G401 (cell line): ENCODE measurements at regions not wholly inside any gene's neighbourhood (a gene's known extent, or its start where the extent isn't known, plus 50 kb on each side); places are given as distances from the start of the nearest gene placed in this dataset.

Source experiments
- DNase-seq: peaks from one replicate; pipeline ENCODE4 v3.0.0-alpha.2; 2015; ENCODE audit warnings: low spot score
- in situ Hi-C: cut with HindIII; loops from 2 replicates; pipeline ENCODE4 v1.10.0; 2016; ENCODE audit warnings: low sequenced_read_pairs, mixed read lengths

- in situ Hi-C loops: no loop called here
- DNase-seq: peak; percentile 90
Observed at GRCh38 chr3:13214847-13215472, 141.7 kb upstream of the IQSEC1 start.

GRCh38 chr3:13213911-13214846, 140.9 kb upstream of the IQSEC1 start:
- DNase-seq: no peak
- in situ Hi-C loops: no loop called here

GRCh38 chr3:13213490-13213889, 140.3 kb upstream of the IQSEC1 start:
- in situ Hi-C loops: no loop called here
- no peak for DNase-seq

- in situ Hi-C loops: no loop called here
Observed at GRCh38 chr3:13211605-13212210, 138.5 kb upstream of the IQSEC1 start.

GRCh38 chr3:13210221-13210975, 137.2 kb upstream of the IQSEC1 start:
- DNase-seq: no peak
- in situ Hi-C loops: no loop called here

More at GRCh38 chr3:13211605-13212210, 138.5 kb upstream of the IQSEC1 start:
- no peak for DNase-seq

- in situ Hi-C loops: no loop called here
Observed at GRCh38 chr3:13209634-13209997, 136.4 kb upstream of the IQSEC1 start.

GRCh38 chr3:13208706-13209633, 135.7 kb upstream of the IQSEC1 start:
- in situ Hi-C loops: no loop called here
- DNase-seq: no peak

More at GRCh38 chr3:13209634-13209997, 136.4 kb upstream of the IQSEC1 start:
- no peak for DNase-seq

GRCh38 chr3:13207975-13208705, 134.9 kb upstream of the IQSEC1 start:
- in situ Hi-C loops: no loop called here
- DNase-seq: no peak

- DNase-seq: no peak
- in situ Hi-C loops: no loop called here
Observed at GRCh38 chr3:13207578-13207922, 134.3 kb upstream of the IQSEC1 start.

- in situ Hi-C loops: no loop called here
- DNase-seq: no peak
Observed at GRCh38 chr3:13206799-13207577, 133.8 kb upstream of the IQSEC1 start.

GRCh38 chr3:13205567-13206143, 132.4 kb upstream of the IQSEC1 start:
- in situ Hi-C loops: no loop called here

GRCh38 chr3:13204177-13204581, 130.9 kb upstream of the IQSEC1 start:
- no peak for DNase-seq
- in situ Hi-C loops: no loop called here

More at GRCh38 chr3:13205567-13206143, 132.4 kb upstream of the IQSEC1 start:
- DNase-seq: no peak

GRCh38 chr3:13203398-13204176, 130.4 kb upstream of the IQSEC1 start:
- in situ Hi-C loops: no loop called here
- DNase-seq: no peak

GRCh38 chr3:13202744-13203397, 129.6 kb upstream of the IQSEC1 start:
- in situ Hi-C loops: no loop called here
- no peak for DNase-seq

GRCh38 chr3:13201851-13202250, 128.6 kb upstream of the IQSEC1 start:
- in situ Hi-C loops: no loop called here
- DNase-seq: no peak

- in situ Hi-C loops: no loop called here
Observed at GRCh38 chr3:13200946-13201345, 127.7 kb upstream of the IQSEC1 start.

More at GRCh38 chr3:13200946-13201345, 127.7 kb upstream of the IQSEC1 start:
- no peak for DNase-seq
